ENCODE measurements at regions not wholly inside any gene's neighbourhood (a gene's known extent, or its start where the extent isn't known, plus 50 kb on each side); places are given as distances from the start of the nearest gene placed in this dataset.

DNA sequence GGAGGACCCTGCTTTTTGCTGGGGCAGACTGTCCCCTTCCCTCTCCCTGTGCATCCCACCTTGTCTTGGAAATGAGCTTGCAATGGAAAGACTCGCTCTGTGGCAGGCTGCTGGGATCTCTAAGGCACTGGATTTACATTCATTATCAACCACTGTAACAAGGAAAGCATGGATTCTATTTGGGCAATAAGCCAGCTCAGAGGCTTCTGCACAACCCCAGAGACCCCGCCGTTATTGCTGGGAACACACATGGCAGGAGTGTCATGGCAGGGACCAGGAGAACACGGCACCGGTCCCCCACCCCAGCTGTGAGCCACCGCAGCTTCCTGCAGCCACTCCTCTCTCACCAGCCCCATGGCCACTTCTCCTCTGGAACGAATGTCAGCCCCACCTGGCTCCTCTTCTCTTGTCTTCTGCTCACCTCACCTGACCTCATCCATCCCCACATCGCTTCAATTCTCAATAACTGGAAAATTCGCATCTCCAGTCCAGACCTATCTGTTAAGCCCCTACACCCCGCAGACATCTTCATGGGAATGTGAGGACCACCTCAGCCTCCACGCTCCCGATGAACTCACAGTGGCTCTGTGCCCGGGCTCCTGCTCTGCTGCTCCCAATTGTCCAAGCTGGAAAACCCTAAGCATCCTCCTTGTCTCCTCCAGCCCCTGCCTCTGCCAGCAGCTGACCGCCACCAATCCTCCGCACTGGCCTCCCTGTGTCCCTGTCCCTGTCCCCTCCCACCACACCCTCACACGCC is 181.5 kb downstream of the USP12 start:
- peaks cover 2% of the 10 kb centered on the region for H3K27me3 ChIP-seq (ENCODE audit: control insufficient read depth, insufficient read depth, low read length)
- WGBS (ENCODE audit: insufficient coverage), result 70% methylated on average over 12 of the region's 16 CpGs

DNA sequence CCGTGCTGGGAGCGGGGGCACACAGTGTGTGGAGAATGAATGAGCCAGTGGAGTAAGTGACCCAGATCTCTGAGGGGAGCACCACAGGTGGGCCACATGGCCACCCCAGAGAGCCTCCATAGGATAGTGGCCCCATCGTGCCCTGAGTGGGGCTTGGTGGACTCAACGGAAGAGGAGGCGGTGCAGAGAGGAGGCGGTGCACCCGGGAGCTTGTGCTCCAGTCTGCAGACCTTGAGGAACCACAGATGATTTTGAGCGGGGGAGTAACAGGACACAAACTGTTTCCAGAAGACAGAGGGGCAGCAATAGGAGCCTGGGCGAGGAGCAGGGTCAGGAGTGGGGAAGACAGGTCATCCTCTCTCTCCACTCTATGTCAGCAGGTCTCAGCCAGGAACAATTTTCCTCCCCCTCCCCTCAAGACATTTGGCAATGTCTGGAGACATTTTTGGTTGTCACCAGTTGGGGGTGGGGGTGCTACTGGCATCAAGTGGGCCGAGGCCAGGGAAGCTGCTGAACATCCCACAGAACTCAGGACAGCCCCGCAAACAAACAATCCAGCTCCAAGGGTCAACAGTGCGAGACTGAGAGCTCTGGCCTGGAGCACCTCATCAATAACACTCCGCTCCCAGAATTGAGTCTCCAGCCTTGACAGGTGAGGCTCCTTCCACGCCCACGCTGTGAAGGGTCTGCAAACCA is 182.2 kb downstream of the USP12 start:
- 67% methylated on average over 11 of the region's 15 CpGs for WGBS (ENCODE audit: insufficient coverage)
- peaks cover 2% of the 10 kb centered on the region for H3K27me3 ChIP-seq (ENCODE audit: control insufficient read depth, insufficient read depth, low read length)

More for the DNA sequence above, 181.5 kb downstream of the USP12 start:
- H3K4me3 ChIP-seq (ENCODE audit: low read length), result no peak overlapping the region
- no peaks in the 10 kb centered on the region for H3K4me1 ChIP-seq (ENCODE audit: control insufficient read depth, insufficient read depth, low read length)
- no peaks in the 10 kb centered on the region for H3K36me3 ChIP-seq (ENCODE audit: control insufficient read depth, insufficient read depth, low read length)
- H3K9me3 ChIP-seq (replicated peaks; ENCODE audit: control insufficient read depth, low read depth, low read length), result no peaks in the 10 kb centered on the region
- DNase-seq, result no peak
- no peak overlapping the region for H3K27ac ChIP-seq (ENCODE audit: low read length)

DNA sequence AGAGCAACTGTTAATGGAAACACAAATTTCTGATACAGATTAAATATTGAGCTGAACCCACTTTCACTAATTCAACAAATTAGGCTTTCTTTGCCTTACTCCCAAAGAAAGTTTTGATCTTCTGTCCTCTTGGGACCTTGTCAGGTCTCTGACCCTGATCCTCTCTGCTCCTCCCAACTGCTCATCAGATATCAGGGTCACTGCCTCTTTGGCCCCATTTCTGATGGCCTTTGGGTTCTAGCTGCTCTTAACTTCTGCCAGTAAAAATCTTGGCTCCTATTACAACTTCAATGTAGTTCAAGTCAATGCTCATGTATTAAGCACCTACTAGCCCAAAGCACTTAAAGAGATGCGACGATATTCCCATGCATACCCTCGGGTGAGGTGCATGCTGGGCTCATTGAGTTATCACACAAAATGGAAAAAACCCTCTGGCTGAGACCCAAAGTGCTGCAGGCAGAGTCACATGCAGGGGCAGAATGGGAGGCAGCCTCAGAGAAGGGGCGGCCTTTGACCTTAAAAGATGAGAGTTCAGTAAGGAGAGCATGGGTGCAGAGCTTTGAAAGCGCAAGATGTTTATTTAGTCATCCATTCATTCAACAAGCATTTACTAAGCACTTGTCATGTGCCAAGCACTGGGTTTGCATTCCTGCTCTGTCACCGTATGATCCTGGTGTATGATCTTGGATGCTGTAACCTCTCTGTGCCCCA is 183.4 kb downstream of the USP12 start:
- H3K4me1 ChIP-seq (ENCODE audit: control insufficient read depth, insufficient read depth, low read length), result peaks cover 2% of the 10 kb centered on the region
- no peak overlapping the region for H3K4me3 ChIP-seq (ENCODE audit: low read length)
- H3K9me3 ChIP-seq (replicated peaks; ENCODE audit: control insufficient read depth, low read depth, low read length), result no peaks in the 10 kb centered on the region
- H3K27ac ChIP-seq (ENCODE audit: low read length), result no peak overlapping the region
- no peaks in the 10 kb centered on the region for H3K36me3 ChIP-seq (ENCODE audit: control insufficient read depth, insufficient read depth, low read length)
- DNase-seq, result no peak
- H3K27me3 ChIP-seq (ENCODE audit: control insufficient read depth, insufficient read depth, low read length), result peaks cover 2% of the 10 kb centered on the region
- WGBS (ENCODE audit: insufficient coverage), result 100% methylated on average over 1 of the region's 6 CpGs

More for the DNA sequence above, 182.2 kb downstream of the USP12 start:
- Histone ChIP-seq H3K4me1 (ENCODE audit: control insufficient read depth, insufficient read depth, low read length) (no peaks in the 10 kb centered on the region), H3K36me3 (ENCODE audit: control insufficient read depth, insufficient read depth, low read length) (no peaks in the 10 kb centered on the region), H3K27ac (ENCODE audit: low read length) (no peak overlapping the region), H3K9me3 (replicated peaks; ENCODE audit: control insufficient read depth, low read depth, low read length) (no peaks in the 10 kb centered on the region), H3K4me3 (ENCODE audit: low read length) (no peak overlapping the region)
- no peak for DNase-seq

DNA sequence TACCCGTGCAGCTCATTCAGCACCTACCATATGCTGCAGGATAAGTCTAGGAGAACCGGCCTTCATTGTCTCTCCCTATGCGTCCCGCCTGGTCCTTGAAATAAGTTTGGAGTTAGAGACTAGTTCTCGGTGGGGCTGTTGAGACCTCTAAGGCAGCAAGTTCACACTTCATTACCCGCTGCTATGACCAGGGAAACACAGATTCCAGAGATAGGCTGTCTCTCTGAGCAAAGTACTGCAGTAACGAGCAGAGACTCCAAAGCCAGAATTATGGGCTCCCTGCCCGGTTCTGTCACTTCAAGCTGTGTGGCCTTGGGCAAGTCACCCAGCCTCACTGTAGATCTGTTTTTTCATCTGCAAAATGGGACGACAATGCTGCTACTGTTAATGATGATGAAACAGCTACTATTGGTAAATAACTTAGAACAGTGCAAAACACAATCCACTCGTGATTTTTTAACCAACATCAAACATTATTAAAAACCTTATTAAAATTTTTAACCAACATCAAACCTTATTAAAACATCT is 184.1 kb downstream of the USP12 start:
- Histone ChIP-seq H3K36me3 (ENCODE audit: control insufficient read depth, insufficient read depth, low read length) (no peaks in the 10 kb centered on the region), H3K27me3 (ENCODE audit: control insufficient read depth, insufficient read depth, low read length) (peaks cover 2% of the 10 kb centered on the region), H3K27ac (ENCODE audit: low read length) (no peak overlapping the region), H3K9me3 (replicated peaks; ENCODE audit: control insufficient read depth, low read depth, low read length) (no peaks in the 10 kb centered on the region), H3K4me1 (ENCODE audit: control insufficient read depth, insufficient read depth, low read length) (peaks cover 5% of the 10 kb centered on the region), H3K4me3 (ENCODE audit: low read length) (no peak overlapping the region)
- no peak for DNase-seq
- WGBS (ENCODE audit: insufficient coverage), result 36% methylated on average over 6 of the region's 10 CpGs

DNA sequence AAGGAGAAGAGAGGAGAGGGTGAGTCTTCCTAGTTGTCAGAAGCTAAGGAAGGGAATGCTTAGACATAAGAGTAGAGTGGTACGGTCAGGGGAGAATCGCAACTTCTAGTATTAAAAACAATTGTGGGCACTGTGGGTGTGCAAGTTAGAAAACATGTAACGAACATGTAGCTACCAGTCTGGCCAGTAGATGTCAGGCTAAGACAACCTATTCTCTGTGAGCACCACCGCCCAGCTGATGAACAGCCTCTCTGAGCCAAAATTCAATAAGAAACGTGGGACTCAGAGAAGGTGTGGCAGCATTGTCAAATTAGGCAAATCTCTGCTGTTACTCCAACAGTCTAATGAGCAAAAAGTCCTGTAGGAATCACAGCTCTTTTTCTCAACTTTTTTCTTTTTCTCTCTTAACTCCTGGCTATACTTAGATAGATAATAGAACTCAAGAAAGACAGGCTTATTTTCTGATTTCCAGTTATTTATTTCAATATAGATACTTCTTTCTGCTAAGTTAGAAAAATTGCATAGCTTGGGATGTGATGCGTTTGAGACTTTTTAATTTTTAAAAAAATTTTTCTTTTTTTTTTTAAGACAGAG is 186.2 kb downstream of the USP12 start:
- DNase-seq, result peak; percentile 83
- Histone ChIP-seq H3K27me3 (ENCODE audit: control insufficient read depth, insufficient read depth, low read length) (peaks cover under 1% of the 10 kb centered on the region), H3K9me3 (replicated peaks; ENCODE audit: control insufficient read depth, low read depth, low read length) (no peaks in the 10 kb centered on the region), H3K27ac (ENCODE audit: low read length) (no peak overlapping the region), H3K4me3 (ENCODE audit: low read length) (no peak overlapping the region), H3K4me1 (ENCODE audit: control insufficient read depth, insufficient read depth, low read length) (peaks cover 5% of the 10 kb centered on the region), H3K36me3 (ENCODE audit: control insufficient read depth, insufficient read depth, low read length) (no peaks in the 10 kb centered on the region)
- 0% methylated on average over 3 of the region's 6 CpGs for WGBS (ENCODE audit: insufficient coverage)

DNA sequence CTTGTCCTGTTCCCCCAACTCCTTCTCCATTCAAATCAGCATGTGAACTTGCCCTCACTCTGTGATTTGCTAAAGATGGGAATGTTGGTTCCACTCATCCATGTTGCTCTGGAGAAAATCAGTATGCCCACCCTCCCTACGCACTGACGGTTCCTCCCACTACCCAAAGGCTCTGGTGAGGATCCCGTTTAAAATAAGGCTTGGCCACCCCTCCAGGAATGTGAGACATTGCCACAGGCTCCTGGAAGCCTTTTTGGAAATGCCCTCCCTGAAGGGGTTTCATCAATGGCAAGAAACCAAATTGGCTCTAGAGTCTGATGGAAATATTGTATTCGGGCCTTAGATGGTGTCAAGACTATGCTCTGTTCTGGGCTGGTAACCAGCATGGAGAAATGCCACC is 187.3 kb downstream of the USP12 start:
- no peaks in the 10 kb centered on the region for H3K9me3 ChIP-seq (replicated peaks; ENCODE audit: control insufficient read depth, low read depth, low read length)
- no peak overlapping the region for H3K4me3 ChIP-seq (ENCODE audit: low read length)
- H3K27ac ChIP-seq (ENCODE audit: low read length), result no peak overlapping the region
- no peak for DNase-seq
- WGBS (ENCODE audit: insufficient coverage), result 60% methylated on average over 1 of the region's 4 CpGs
- H3K36me3 ChIP-seq (ENCODE audit: control insufficient read depth, insufficient read depth, low read length), result no peaks in the 10 kb centered on the region
- peaks cover 5% of the 10 kb centered on the region for H3K4me1 ChIP-seq (ENCODE audit: control insufficient read depth, insufficient read depth, low read length)
- peaks cover 10% of the 10 kb centered on the region for H3K27me3 ChIP-seq (ENCODE audit: control insufficient read depth, insufficient read depth, low read length)

DNA sequence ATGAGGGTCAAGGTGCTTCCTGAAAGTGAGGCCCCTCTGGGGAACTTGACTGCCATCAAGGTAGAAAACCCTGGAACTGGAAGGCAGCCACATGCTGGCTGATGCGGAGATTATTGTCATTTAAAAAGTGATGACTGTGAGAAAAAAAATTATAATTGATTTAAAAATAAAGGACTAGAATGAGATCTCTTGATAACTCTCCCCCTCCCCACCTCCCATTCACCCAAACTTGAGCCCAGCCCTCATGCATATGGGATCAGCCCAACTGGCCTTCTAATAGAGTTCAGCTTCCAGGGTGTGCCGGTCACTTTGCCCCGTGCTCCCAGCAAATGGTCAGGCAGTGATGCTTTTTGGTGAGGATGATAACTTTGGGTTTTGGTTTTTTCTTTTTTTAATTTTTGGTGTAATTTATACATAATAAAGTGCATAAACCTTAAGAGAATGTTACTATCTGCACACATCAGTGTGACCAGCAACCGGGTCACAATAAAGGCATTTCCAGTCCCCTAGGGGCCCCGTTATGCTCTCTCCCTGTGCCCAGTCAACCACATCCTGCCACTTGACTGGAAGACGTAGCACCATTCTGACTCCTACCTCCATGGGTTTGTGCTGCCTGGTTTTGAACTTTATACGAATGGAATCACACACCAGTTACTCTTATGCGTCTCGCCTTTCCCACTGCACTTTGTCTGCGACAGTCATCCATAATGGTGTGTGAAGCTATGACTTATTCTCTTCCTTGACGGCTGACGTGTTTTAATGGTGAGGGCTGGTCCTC is 187.9 kb downstream of the USP12 start:
- Histone ChIP-seq H3K27ac (ENCODE audit: low read length) (no peak overlapping the region), H3K4me1 (ENCODE audit: control insufficient read depth, insufficient read depth, low read length) (peaks cover 5% of the 10 kb centered on the region), H3K27me3 (ENCODE audit: control insufficient read depth, insufficient read depth, low read length) (peaks cover 13% of the 10 kb centered on the region), H3K4me3 (ENCODE audit: low read length) (no peak overlapping the region), H3K9me3 (replicated peaks; ENCODE audit: control insufficient read depth, low read depth, low read length) (no peaks in the 10 kb centered on the region), H3K36me3 (ENCODE audit: control insufficient read depth, insufficient read depth, low read length) (no peaks in the 10 kb centered on the region)
- 46% methylated on average over 2 of the region's 12 CpGs for WGBS (ENCODE audit: insufficient coverage)
- no peak for DNase-seq

DNA sequence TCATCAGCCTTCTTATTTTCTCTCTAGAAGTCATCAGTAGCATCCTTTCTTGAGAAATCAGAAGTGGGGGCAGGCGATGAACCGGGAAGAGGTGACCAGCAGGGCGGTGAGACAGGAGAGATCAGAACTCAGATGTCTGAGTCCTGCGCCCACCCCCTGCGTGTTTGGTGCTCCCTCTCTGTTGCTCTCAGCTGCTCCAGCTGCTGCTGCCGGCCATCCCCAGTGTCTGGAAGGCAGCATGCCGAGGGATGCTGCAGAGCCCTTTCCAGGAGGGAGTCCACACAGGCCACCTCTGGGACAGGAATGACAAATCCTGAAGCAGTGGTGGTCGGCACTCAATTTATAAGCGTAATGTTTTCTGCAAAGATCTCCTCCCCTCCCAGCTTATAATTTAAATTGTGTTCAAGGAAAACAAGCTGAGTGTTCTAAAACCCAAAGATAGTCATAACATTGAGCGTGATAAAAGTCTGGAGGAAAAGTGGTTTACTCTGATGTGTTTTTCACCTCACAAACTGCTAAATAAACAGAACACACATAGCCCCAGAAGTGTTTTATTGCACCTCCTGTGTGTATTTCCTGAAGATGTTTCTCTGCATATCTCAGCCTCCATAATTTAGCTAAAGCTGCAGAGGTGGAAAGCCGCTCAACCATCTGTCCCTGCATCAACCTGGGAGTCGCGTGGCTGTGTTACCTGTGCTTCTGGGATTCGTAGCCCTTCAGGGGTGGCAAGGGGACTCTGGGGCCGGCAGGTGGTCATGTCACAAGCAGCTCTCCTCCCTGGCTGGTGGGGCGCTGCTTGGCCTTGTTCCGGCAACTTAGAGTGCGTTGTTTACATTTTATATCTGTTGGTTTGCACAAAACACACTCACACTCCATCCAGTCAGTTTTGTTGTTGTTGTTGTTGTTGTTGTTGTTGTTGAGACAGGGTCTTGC is 191.2 kb downstream of the USP12 start:
- Histone ChIP-seq H3K27me3 (ENCODE audit: control insufficient read depth, insufficient read depth, low read length) (peaks cover 25% of the 10 kb centered on the region), H3K36me3 (ENCODE audit: control insufficient read depth, insufficient read depth, low read length) (no peaks in the 10 kb centered on the region), H3K4me3 (ENCODE audit: low read length) (no peak overlapping the region), H3K27ac (ENCODE audit: low read length) (no peak overlapping the region), H3K4me1 (ENCODE audit: control insufficient read depth, insufficient read depth, low read length) (peaks cover 5% of the 10 kb centered on the region), H3K9me3 (replicated peaks; ENCODE audit: control insufficient read depth, low read depth, low read length) (no peaks in the 10 kb centered on the region)
- 60% methylated on average over 12 of the region's 18 CpGs for WGBS (ENCODE audit: insufficient coverage)
- no peak for DNase-seq

DNA sequence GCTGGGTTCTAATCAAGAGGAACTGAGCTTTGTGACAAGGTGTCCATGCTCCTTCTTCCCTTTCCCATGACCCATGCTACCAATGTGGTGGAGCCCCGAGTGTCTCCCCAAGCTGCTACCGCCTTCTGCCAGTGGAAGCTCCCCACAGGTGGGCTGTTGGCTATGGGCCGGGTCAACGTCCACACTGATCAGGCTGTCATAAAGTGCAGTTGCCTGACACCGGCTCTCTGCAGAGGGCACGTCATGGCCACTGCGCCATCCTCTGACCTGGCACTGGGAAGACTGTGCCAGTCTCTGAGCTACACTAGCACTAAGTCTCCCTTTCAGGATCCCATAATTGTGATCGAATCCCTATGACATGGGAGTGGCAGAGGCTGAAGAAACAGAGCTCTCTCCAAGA is 192.3 kb downstream of the USP12 start:
- peaks cover 5% of the 10 kb centered on the region for H3K4me1 ChIP-seq (ENCODE audit: control insufficient read depth, insufficient read depth, low read length)
- 68% methylated on average over 7 of the region's 8 CpGs for WGBS (ENCODE audit: insufficient coverage)
- H3K27ac ChIP-seq (ENCODE audit: low read length), result no peak overlapping the region
- no peak for DNase-seq
- no peaks in the 10 kb centered on the region for H3K36me3 ChIP-seq (ENCODE audit: control insufficient read depth, insufficient read depth, low read length)
- no peak overlapping the region for H3K4me3 ChIP-seq (ENCODE audit: low read length)
- H3K9me3 ChIP-seq (replicated peaks; ENCODE audit: control insufficient read depth, low read depth, low read length), result no peaks in the 10 kb centered on the region
- peaks cover 25% of the 10 kb centered on the region for H3K27me3 ChIP-seq (ENCODE audit: control insufficient read depth, insufficient read depth, low read length)

All from muscle of leg (tissue), 3 donors.